C1 segment of cervical spinal cord (tissue), 14 donors: ENCODE measurements at regions not wholly inside any gene's neighbourhood (a gene's known extent, or its start where the extent isn't known, plus 50 kb on each side); places are given as distances from the start of the nearest gene placed in this dataset.

Experiments
- DNase-seq, 14 donors: peaks; one replicate each; lab custom pipeline; 2025; lab: John Stamatoyannopoulos, UW

GRCh38 chr11:70519117-70519516 is 120.8 kb downstream of the CTTN start:
- DNase-seq: no peak

- DNase-seq: no peak
Measured at GRCh38 chr11:70521475-70522308, 123.4 kb downstream of the CTTN start.

- no peak for DNase-seq
Measured at GRCh38 chr11:70522309-70522592, 123.9 kb downstream of the CTTN start.

- DNase-seq: no peak
Measured at GRCh38 chr11:70522593-70523311, 124.4 kb downstream of the CTTN start.

GRCh38 chr11:70523384-70524095 is 125.2 kb downstream of the CTTN start:
- no peak for DNase-seq

GRCh38 chr11:70524096-70524922 is 126.0 kb downstream of the CTTN start:
- no peak for DNase-seq

GRCh38 chr11:70525006-70525405 is 126.7 kb downstream of the CTTN start:
- DNase-seq: no peak

GRCh38 chr11:70525466-70525865 is 127.1 kb downstream of the CTTN start:
- DNase-seq: no peak

GRCh38 chr11:70526116-70527045 is 128.1 kb downstream of the CTTN start:
- DNase-seq: no peak

- DNase-seq: no peak
Measured at GRCh38 chr11:70527046-70527395, 128.7 kb downstream of the CTTN start.

GRCh38 chr11:70527429-70528045 is 129.2 kb downstream of the CTTN start:
- no peak for DNase-seq

GRCh38 chr11:70528046-70528793 is 129.9 kb downstream of the CTTN start:
- no peak for DNase-seq

- DNase-seq: no peak
Measured at GRCh38 chr11:70528794-70529580, 130.7 kb downstream of the CTTN start.

- no peak for DNase-seq
Measured at GRCh38 chr11:70530010-70530409, 131.7 kb downstream of the CTTN start.

GRCh38 chr11:70530629-70531185 is 132.4 kb downstream of the CTTN start:
- no peak for DNase-seq

GRCh38 chr11:70531281-70532065 is 133.1 kb downstream of the CTTN start:
- no peak for DNase-seq

GRCh38 chr11:70532066-70532440 is 133.7 kb downstream of the CTTN start:
- DNase-seq: no peak

GRCh38 chr11:70532731-70533130 is 134.4 kb downstream of the CTTN start:
- no peak for DNase-seq
